Peyer's patch (tissue), 4 donors: ENCODE measurements at regions not wholly inside any gene's neighbourhood (a gene's known extent, or its start where the extent isn't known, plus 50 kb on each side); places are given as distances from the start of the nearest gene placed in this dataset.

Experiments
- POLR2A ChIP-seq, 2 donors: fragments of 450-650 bp; IDR thresholded peaks; one replicate each; pipeline ENCODE4 v1.5.1; 2017; ENCODE audit warnings: antibody characterized with exemption in 2 of 2, mild to moderate bottlenecking in 2 of 2, moderate library complexity in 2 of 2
- TF ChIP-seq, protein P1 (sequence below), 6 experiments: fragments of 450-650 bp in 4 of 6; fragments of 200-600 bp in 2 of 6; sonication (generic) in 1 of 6; IDR thresholded peaks; one replicate each; pipeline ENCODE4 v1.5.1; 2017 to 2019; ENCODE audit warnings: antibody characterized with exemption in 6 of 6, mild to moderate bottlenecking in 3 of 6, moderate library complexity in 1 of 6

DNA sequence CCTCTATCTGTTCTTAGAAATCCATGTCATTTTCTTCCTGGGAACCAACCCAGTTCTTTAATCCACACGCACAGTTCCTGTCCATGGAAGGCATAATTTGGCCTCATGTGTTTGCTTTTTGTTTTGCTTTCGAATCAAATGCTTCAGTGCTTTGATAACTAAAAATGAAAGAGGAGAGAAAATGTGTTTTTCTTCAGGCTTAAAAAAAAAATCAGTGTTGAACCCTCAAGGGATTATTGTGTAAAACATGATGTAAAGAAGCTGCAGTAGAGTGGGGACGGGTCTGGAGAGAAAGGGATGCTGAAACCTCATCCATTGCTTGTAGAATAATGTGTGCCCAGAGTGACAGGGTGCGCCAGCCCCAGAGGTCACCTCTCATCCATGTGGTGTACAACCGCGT is 197.5 kb upstream of the JARID2 start:
- TF ChIP-seq POLR2A (IDR thresholded peaks at IDR 0.05) = no peak
- TF ChIP-seq, protein P1, sequence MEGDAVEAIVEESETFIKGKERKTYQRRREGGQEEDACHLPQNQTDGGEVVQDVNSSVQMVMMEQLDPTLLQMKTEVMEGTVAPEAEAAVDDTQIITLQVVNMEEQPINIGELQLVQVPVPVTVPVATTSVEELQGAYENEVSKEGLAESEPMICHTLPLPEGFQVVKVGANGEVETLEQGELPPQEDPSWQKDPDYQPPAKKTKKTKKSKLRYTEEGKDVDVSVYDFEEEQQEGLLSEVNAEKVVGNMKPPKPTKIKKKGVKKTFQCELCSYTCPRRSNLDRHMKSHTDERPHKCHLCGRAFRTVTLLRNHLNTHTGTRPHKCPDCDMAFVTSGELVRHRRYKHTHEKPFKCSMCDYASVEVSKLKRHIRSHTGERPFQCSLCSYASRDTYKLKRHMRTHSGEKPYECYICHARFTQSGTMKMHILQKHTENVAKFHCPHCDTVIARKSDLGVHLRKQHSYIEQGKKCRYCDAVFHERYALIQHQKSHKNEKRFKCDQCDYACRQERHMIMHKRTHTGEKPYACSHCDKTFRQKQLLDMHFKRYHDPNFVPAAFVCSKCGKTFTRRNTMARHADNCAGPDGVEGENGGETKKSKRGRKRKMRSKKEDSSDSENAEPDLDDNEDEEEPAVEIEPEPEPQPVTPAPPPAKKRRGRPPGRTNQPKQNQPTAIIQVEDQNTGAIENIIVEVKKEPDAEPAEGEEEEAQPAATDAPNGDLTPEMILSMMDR (IDR thresholded peaks at IDR 0.05) = no peak
